Suppressor macrophage (primary cell): ENCODE measurements at regions not wholly inside any gene's neighbourhood (a gene's known extent, or its start where the extent isn't known, plus 50 kb on each side); places are given as distances from the start of the nearest gene placed in this dataset.

Source experiments
- DNase-seq, 4 experiments: peaks; one replicate each; pipeline ENCODE4 v3.0.0-alpha.2; 2020 to 2022

- DNase-seq: no peak
Measured at GRCh38 chr14:62017651-62018230, 255.5 kb downstream of the SNAPC1 start.

- DNase-seq: no peak
Measured at GRCh38 chr14:62018606-62019005, 256.4 kb downstream of the SNAPC1 start.

GRCh38 chr14:62027958-62028357 lies 265.7 kb downstream of the SNAPC1 start:
- DNase-seq: no peak

GRCh38 chr14:62029569-62029924 lies 267.3 kb downstream of the SNAPC1 start:
- no peak for DNase-seq

- DNase-seq: no peak
Measured at GRCh38 chr14:62030387-62030786, 268.2 kb downstream of the SNAPC1 start.

GRCh38 chr14:62031504-62031903 lies 269.3 kb downstream of the SNAPC1 start:
- no peak for DNase-seq

- DNase-seq: no peak
Measured at GRCh38 chr14:62053188-62053587, 291.0 kb downstream of the SNAPC1 start.

- DNase-seq: no peak
Measured at GRCh38 chr14:62056789-62057188, 294.6 kb downstream of the SNAPC1 start.

- DNase-seq: no peak
Measured at GRCh38 chr14:62062645-62063044, 300.4 kb downstream of the SNAPC1 start.

- DNase-seq: no peak
Measured at GRCh38 chr14:62064751-62065323, 302.6 kb downstream of the SNAPC1 start.

- no peak for DNase-seq
Measured at GRCh38 chr14:62066304-62066703, 304.1 kb downstream of the SNAPC1 start.

GRCh38 chr14:62071039-62071438 lies 308.8 kb downstream of the SNAPC1 start:
- no peak for DNase-seq

GRCh38 chr14:62076368-62076767 lies 314.1 kb downstream of the SNAPC1 start:
- no peak for DNase-seq

- DNase-seq: no peak
Measured at GRCh38 chr14:62076825-62077605, 314.8 kb downstream of the SNAPC1 start.

GRCh38 chr14:62077676-62078261 lies 315.5 kb downstream of the SNAPC1 start:
- DNase-seq: no peak

- no peak for DNase-seq
Measured at GRCh38 chr14:62079038-62079437, 316.8 kb downstream of the SNAPC1 start.

GRCh38 chr14:62081012-62081612 lies 318.9 kb downstream of the SNAPC1 start:
- DNase-seq: no peak

GRCh38 chr14:62081951-62082350 lies 319.7 kb downstream of the SNAPC1 start:
- no peak for DNase-seq

GRCh38 chr14:62082779-62083178 lies 320.6 kb downstream of the SNAPC1 start:
- DNase-seq: no peak

- no peak for DNase-seq
Measured at GRCh38 chr14:62084020-62084419, 321.8 kb downstream of the SNAPC1 start.

GRCh38 chr14:62087191-62087590 lies 325.0 kb downstream of the SNAPC1 start:
- no peak for DNase-seq

- DNase-seq: no peak
Measured at GRCh38 chr14:62093736-62094135, 331.5 kb downstream of the SNAPC1 start.

- peak in 1 of 4 experiments; percentile 2 for DNase-seq
Measured at GRCh38 chr14:62097072-62097471, 334.9 kb downstream of the SNAPC1 start.
